ENCODE measurements at regions not wholly inside any gene's neighbourhood (a gene's known extent, or its start where the extent isn't known, plus 50 kb on each side); places are given as distances from the start of the nearest gene placed in this dataset.
"Not testable (repeated sequence)": the region's sequence is repeated elsewhere in the genome, so short reads cannot be mapped to it uniquely, and the experiment has no call there.

- no peak for DNase-seq
Observed at GRCh38 chr3:81173514-81173913, 587.9 kb downstream of the GBE1 start.

GRCh38 chr3:81170298-81170697, 591.1 kb downstream of the GBE1 start:
- DNase-seq, result no peak

DNA sequence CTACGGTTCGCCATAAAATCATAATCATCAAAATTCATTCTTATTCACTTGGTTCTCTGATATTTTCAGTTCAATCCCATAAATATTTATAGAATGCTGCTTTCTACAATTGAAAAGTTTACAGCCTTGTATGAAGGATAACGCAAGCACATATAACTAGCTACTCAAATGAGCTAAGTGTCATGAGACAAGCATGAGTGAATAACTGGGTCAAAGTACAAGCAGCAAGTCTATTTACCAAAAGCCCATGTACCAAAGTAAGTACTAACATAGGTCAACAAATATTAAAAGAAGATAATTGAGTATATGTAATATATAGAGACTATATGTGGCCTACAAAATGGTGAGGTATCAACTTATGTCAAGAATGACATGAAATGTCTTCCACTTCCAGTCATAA, 596.6 kb downstream of the GBE1 start:
- DNase-seq, result no peak

GRCh38 chr3:81161851-81162250, 599.6 kb downstream of the GBE1 start:
- no peak for DNase-seq

- no peak for DNase-seq
Observed at GRCh38 chr3:81161100-81161499, 600.3 kb downstream of the GBE1 start.

DNA sequence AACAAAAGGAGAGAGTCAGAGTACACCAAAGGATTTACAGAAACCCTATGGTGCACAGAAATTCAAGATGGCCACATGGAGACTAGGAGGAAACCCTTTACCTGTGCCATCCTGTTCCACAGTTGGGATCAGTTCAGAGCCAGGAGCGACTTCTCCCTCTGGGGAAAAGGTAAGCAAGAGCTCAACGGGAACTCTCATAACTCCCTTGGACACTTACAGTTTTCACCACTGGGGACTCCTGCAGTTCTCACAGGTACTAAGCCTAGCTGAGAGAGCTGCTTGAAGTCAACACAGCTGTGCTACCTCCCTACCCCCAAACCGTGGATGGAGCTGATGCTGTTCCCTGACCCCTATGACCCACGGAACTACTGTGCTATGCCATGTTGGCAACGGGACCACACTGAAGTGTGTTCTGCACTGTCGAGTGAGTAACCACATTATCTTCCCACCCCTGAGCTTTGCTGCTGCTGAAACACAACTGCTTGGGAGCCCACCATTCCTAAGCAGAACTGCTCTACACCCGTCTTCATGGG, 606.8 kb downstream of the GBE1 start:
- no peak for DNase-seq

- no peak for DNase-seq
Observed at GRCh38 chr3:81152156-81152555, 609.3 kb downstream of the GBE1 start.

GRCh38 chr3:81132995-81133394, 628.5 kb downstream of the GBE1 start:
- DNase-seq, result no peak

- no peak for DNase-seq
Observed at GRCh38 chr3:81105789-81106488, 655.5 kb downstream of the GBE1 start.

DNA sequence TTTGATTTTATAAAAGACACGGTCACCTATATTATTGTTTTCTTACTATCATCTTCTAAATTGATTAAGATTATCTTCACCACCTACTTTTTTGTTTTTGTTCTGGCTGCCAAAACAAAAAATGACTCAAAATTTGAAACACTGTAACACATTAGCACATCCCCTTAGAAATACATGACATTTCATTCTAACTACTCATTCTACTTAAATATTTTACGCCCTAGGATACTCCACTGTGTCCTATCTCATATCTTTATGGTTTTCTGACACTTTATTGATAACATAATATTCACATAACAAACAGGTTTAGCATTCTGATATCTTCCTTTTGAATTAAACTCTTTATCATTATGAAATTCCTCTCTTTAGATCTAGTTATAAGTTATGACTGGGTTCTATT, 656.2 kb downstream of the GBE1 start:
- DNase-seq, result no peak

- no peak for DNase-seq
Observed at GRCh38 chr3:81097889-81098288, 663.6 kb downstream of the GBE1 start.

DNA sequence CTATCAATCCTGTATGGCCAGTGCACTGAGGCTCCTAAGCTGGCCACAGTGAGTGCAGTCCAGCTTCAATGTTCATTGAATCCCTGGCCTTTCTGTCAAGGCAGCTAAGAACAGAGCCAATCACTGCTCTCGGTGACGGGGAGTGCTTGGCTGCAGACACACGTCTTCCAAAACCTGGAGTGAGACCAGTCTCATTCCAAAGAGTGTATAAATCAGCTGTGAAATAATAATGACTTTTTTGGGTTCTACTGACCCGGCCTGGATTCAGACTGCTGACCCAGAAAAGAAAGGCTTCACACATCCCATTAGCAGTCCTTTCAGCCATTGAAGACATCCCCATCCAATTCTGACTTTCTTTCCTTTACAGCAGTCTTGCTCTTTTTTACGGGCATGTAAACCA, 665.5 kb downstream of the GBE1 start:
- no peak for DNase-seq

GRCh38 chr3:81094986-81095385, 666.5 kb downstream of the GBE1 start:
- no peak for DNase-seq

GRCh38 chr3:81087607-81088006, 673.8 kb downstream of the GBE1 start:
- no peak for DNase-seq

GRCh38 chr3:81086348-81086747, 675.1 kb downstream of the GBE1 start:
- DNase-seq, result no peak

- DNase-seq, result no peak
Observed at GRCh38 chr3:81080608-81081007, 680.8 kb downstream of the GBE1 start.

DNA sequence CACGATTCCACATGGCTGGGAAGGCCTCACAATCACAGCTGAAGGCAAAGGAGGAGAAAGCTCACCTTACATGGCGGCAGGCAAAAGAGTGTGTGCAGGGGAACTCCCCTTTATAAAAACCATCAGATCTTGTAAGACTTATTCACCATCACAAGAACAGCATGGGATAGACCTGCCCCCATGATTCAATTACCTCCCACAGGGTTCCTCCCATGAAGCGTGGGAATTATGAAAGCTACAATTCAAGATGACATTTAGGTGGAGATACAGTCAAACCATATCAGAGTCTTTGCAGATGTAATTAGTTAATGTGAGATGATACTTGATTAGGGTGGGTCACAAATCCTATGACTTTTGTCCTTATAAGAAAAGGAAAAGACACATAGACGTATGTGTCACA, 688.9 kb downstream of the GBE1 start:
- DNase-seq, result no peak

DNA sequence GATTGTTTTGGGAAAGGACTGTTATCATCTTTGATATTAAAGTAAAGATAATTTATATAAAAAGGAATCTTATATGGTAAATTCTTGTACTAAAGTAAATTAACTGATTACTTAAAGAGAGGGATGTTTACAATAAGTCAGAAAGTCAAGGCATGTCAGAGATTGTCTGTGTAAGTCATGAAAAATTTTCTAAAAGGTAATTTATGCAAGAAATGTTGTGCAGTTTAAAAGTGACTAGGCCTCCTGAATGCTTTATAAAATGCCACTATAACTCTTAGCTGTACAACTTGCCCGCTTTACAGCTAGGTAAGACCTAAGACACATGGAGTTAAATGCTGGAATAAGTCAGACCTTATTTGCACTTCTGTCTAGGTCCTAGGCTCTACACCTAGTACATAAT, 692.9 kb downstream of the GBE1 start:
- DNase-seq, result no peak

DNA sequence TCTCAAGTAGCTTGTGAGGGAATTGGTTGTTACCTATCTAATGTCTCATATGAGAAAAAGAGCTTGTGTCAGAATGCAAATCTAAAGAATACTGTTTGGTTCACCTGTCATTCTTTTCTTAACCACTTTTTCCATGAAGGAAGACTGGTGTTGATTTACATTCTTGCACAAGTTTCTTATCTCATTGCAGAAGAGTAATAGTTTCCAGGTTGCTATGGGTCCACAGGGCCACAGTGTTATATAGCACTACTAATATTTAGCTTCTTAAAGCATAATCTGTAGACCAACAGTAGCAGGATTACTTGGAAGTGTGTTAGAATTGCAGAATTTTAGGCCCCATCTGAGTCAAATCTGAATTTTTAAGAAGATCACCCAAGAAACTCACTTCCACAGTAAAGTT, 697.5 kb downstream of the GBE1 start:
- DNase-seq, result no peak

DNA sequence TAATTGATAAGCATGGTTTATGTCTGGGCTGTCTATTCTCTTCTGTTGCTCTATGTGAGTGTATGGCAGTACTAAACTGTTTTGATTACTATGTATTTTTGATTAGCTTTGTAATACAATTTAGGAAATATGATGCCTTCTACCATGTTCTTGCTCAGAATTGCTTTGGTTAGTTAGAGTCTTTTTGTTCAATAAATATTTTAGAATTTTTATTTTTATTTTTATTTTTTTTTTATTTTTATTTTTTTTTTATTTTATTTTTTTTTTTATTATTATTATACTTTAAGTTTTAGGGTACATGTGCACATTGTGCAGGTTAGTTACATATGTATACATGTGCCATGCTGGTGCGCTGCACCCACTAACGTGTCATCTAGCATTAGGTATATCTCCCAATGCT, 710.3 kb downstream of the GBE1 start:
- DNase-seq, result not testable (repeated sequence)

DNA sequence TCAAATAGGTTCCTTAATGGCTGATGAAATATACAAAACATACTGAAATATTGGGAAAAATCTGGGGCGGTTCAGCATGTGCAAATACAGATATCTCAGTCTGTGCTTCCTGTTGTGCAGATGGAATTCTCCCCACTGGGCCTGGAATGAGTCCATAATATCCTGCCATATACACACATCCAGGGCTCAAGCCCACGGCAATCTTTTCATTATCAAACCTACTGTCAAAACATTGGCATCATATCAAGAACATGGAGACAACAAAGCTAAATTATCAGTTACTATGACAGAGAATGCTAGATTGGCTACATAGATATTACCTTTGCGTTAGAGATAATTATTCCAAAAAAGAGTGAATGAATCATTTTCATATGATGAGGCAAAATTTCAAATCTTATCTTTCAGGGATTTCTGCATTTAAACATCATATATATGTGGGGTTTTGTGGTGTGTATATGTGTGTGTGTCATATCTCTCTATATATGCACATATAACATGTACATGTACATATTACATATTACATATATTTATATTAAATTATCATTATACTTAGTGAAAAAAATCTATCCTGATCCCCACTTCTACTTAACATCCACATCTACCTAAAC, 713.3 kb downstream of the GBE1 start:
- no peak for DNase-seq

- no peak for DNase-seq
Observed at GRCh38 chr3:81045976-81046375, 715.5 kb downstream of the GBE1 start.

DNA sequence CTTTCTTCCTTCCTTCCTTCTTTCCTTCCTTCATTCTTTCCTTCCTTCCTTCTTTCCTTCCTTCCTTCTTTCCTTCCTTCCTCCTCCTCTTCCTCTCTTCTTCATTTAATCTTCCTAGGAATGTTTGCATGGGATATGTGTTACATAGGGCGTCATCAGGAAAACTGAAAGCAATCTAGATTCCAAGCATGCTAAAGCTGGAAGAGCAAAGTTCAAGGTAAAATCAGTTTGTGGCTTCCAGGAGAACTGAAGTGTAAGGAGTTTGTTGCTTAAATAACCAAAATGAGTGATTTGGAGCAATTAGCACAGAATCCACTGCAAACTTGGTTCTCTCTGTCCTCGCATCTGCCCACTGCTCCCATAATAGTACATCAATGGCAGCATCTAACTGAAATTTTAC, 716.2 kb downstream of the GBE1 start:
- DNase-seq, result no peak

DNA sequence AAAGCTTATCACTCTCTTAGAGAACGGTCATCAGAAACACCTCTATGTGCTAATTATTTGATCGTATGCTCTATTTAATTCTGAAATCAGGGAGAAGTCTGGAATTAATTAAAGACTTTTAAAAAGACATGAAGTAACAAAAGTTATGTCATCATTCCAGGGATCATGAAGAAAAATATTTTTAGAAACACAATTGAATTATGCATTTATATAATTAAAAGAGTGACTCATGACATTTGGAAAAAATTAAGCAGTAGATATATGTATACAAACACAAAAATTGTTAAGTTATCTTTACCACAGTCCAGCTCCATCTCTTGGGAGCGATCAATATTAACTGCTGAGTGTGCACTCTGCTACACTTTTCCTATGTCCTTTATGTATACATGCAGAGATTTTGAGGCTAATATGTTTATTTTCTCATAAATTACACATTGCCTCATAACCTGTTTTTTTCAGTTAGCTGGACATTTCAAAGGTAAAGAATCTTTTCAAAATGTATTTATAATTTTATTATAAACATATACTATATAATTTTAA, 717.7 kb downstream of the GBE1 start:
- DNase-seq, result no peak

GRCh38 chr3:81043009-81043408, 718.4 kb downstream of the GBE1 start:
- no peak for DNase-seq

Data from NCI-H446 treated with DMSO at 0.1 percent for 48 hours (cell line).